HepG2 (cell line): ENCODE measurements at regions not wholly inside any gene's neighbourhood (a gene's known extent, or its start where the extent isn't known, plus 50 kb on each side); places are given as distances from the start of the nearest gene placed in this dataset.
"Not testable (repeated sequence)": the region's sequence is repeated elsewhere in the genome, so short reads cannot be mapped to it uniquely, and the experiment has no call there.

Experiments used
- ATAC-seq: fragments of 200-7000 bp; cut with Tn5 transposase; 3 replicates; pipeline ENCODE4 v1.9.1; 2020; ENCODE audit warnings: mild to moderate bottlenecking, moderate library complexity
- BruUV-seq: library from RNA; stranded (reverse); fragments of 400-500 nt; replicated peaks from 2 replicates; lab custom pipeline; 2021; lab: Mats Ljungman, UMichigan
- CTCF ChIA-PET: fragments of 300-600 bp; formaldehyde crosslinking; extraction: SDS; loops from one replicate; lab custom pipeline; 2021; ENCODE audit warnings: low total read pairs, inconsistent platforms, low intra/inter-chr PET ratio; lab: Yijun Ruan, JAX
- POLR2A ChIA-PET: fragments of 350-600 bp; sonication (Branson Sonifier 250); formaldehyde crosslinking; loops from one replicate; lab custom pipeline; 2020; ENCODE audit warnings: antibody characterized with exemption, inconsistent platforms; lab: Yijun Ruan, JAX
- DNase-seq: peaks from one replicate; pipeline ENCODE4 v3.0.0-alpha.2; 2015; ENCODE audit warnings: low spot score
- FAIRE-seq: peaks from 3 replicates; lab custom pipeline; 2011; peaks lifted over from hg19 to GRCh38; lab: Jason Lieb, UNC
- H2AFZ ChIP-seq: one replicate; pipeline ENCODE4 v1.6.1; 2011; ENCODE audit warnings: low read length, inconsistent platforms
- H3K27ac ChIP-seq: fragments of 300-600 bp; 3 replicates; pipeline ENCODE4 v1.8.0; 2011; ENCODE audit warnings: mixed run types, mild to moderate bottlenecking, mixed read lengths, low read length, inconsistent platforms; ENCODE audit not compliant: insufficient read depth; ENCODE audit errors: extremely low read length
- H3K27me3 ChIP-seq, 2 experiments: fragments of 200-600 bp in 1 of 2; 2 replicates in 1 of 2; 3 replicates in 1 of 2; pipeline versions ENCODE4 v1.6.0 to v1.8.0; 2011; ENCODE audit warnings: low read length in 2 of 2, mild to moderate bottlenecking in 2 of 2, moderate library complexity in 2 of 2, inconsistent platforms in 1 of 2; ENCODE audit not compliant: insufficient read depth in 2 of 2, control insufficient read depth in 1 of 2
- H3K36me3 ChIP-seq, 2 experiments: fragments of 200-600 bp in 1 of 2; replicated peaks in 1 of 2; 2 replicates in 1 of 2; 3 replicates in 1 of 2; pipeline versions ENCODE4 v1.5.1 to v1.8.0; 2011; ENCODE audit warnings: low read length in 2 of 2, inconsistent platforms in 1 of 2; ENCODE audit not compliant: insufficient read depth in 2 of 2, control insufficient read depth in 1 of 2
- H3K4me1 ChIP-seq: 2 replicates; pipeline ENCODE4 v1.5.1; 2012; ENCODE audit warnings: low read length, inconsistent platforms; ENCODE audit not compliant: insufficient read depth
- H3K4me2 ChIP-seq: 2 replicates; pipeline ENCODE4 v1.6.0; 2011; ENCODE audit warnings: low read depth, low read length, inconsistent platforms
- H3K4me3 ChIP-seq, 3 experiments: fragments of 200-600 bp in 1 of 3; sonication (generic), shearing (Covaris generic) in 1 of 3; replicated peaks in 1 of 3; 2 replicates each; pipeline ENCODE4 v1.5.1; 2011 to 2016; ENCODE audit warnings: low read length in 3 of 3, inconsistent platforms in 2 of 3, low read depth in 2 of 3, mild to moderate bottlenecking in 2 of 3, control low read depth in 1 of 3, mixed read lengths in 1 of 3; ENCODE audit not compliant: insufficient read depth in 1 of 3
- H3K79me2 ChIP-seq: one replicate; pipeline ENCODE4 v1.6.1; 2011; ENCODE audit warnings: low read length, inconsistent platforms; ENCODE audit not compliant: insufficient read depth
- H3K9ac ChIP-seq: 2 replicates; pipeline ENCODE4 v1.6.0; 2011; ENCODE audit warnings: mild to moderate bottlenecking, low read depth, low read length, inconsistent platforms; ENCODE audit not compliant: insufficient read depth
- H3K9me3 ChIP-seq: 2 replicates; pipeline ENCODE4 v1.5.1; 2012; ENCODE audit warnings: mild to moderate bottlenecking, low read length
- H4K20me1 ChIP-seq: 2 replicates; pipeline ENCODE4 v1.6.0; 2011; ENCODE audit warnings: inconsistent platforms, mild to moderate bottlenecking, low read length, moderate library complexity; ENCODE audit not compliant: insufficient read depth
- WGBS: methylation state at CpG from one replicate; pipeline ENCODE4 v1.1.6; 2017; ENCODE audit warnings: low lambda C conversion rate; 5-methylcytosine and 5-hydroxymethylcytosine counted together
- in situ Hi-C: cut with HindIII; loops from 2 replicates; pipeline ENCODE4 v1.10.0; 2017; ENCODE audit warnings: low pct_unique_long_range_greater_than_20kb; ENCODE audit not compliant: extremely low pct_ligation_motif_present
- intact Hi-C: fragments of 100-400 bp; cut with micrococcal nuclease; formaldehyde crosslinking; loops from one replicate; pipeline ENCODE4 v1.10.0; 2022; ENCODE audit not compliant: unreplicated experiment

DNA sequence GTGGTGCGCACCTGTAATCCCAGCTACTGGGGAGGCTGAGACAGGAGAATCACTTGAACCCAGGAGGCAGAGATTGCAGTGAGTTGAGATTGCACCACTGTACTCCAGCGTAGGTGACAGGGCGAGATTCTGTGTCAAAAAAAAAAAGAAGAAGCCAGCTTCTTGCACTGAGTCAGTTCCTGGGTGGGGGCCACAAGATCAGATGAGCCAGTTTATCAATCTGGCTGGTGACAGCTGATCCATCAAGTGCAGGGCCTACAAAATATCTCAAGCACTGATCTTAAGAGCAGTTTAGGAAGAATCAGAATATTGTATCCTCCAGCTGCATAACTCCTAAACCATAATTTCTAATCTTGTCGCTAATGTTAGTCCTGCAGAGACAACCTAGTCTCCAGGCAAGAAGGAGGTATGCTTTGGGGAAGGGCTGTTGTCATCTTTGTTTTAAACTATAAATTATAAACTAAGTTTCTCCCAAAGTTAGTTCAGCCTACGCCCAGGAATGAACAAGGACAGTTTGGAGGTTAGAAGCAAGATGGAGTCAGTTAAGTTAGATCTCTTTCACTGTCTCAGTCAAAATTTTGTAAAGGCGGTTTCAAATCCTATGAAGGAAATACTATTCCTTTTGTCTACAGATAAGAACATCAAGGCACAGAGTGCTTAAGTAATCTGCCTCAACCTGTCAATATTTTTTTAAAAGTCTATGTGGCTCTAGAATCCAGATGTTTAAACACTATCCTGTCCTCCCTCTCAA lies 139.0 kb upstream of the NUDT4 start:
- WGBS, result 77% methylated on average over 6 of the region's 6 CpGs
- H3K36me3 ChIP-seq, H3K27ac ChIP-seq, H3K4me3 ChIP-seq, H3K4me2 ChIP-seq, H4K20me1 ChIP-seq, BruUV-seq, DNase-seq, CTCF ChIA-PET, POLR2A ChIA-PET, intact Hi-C loops, H2AFZ ChIP-seq, ATAC-seq, H3K27me3 ChIP-seq, H3K79me2 ChIP-seq, in situ Hi-C loops, H3K9ac ChIP-seq, FAIRE-seq: not testable (repeated sequence)
- peaks cover 45% of the 10 kb centered on the region for H3K4me1 ChIP-seq
- H3K9me3 ChIP-seq, result peaks cover 16% of the 10 kb centered on the region

DNA sequence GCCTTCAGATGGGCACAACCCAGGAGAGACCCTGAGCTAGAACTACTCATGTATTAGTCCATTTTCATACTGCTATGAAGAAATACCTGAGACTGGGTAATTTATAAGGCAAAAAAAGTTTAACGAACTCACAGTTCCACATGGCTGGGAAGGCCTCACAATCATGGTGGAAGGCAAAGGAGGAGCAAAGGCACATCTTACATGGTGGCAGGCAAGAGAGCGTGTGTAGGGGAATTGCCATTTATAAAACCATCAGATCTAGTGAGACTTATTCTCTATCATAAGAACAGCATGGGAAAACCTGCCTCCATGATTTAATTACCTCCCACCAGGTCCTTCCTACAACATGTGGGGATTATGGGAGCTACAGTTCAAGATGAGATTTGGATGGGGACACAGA lies 137.9 kb upstream of the NUDT4 start:
- in situ Hi-C loops, FAIRE-seq, CTCF ChIA-PET, H3K79me2 ChIP-seq, POLR2A ChIA-PET, BruUV-seq, H3K4me2 ChIP-seq, H3K27ac ChIP-seq, H3K9ac ChIP-seq, H2AFZ ChIP-seq, H4K20me1 ChIP-seq, ATAC-seq, H3K27me3 ChIP-seq, intact Hi-C loops, H3K4me3 ChIP-seq, H3K36me3 ChIP-seq, DNase-seq: not testable (repeated sequence)
- peaks cover 51% of the 10 kb centered on the region for H3K4me1 ChIP-seq
- 52% methylated on average over 2 of the region's 2 CpGs for WGBS
- peaks cover 16% of the 10 kb centered on the region for H3K9me3 ChIP-seq
